VCaP (cell line): ENCODE measurements at regions not wholly inside any gene's neighbourhood (a gene's known extent, or its start where the extent isn't known, plus 50 kb on each side); places are given as distances from the start of the nearest gene placed in this dataset.

ENCODE experiments used
- H3K27ac ChIP-seq: fragments of 450-650 bp; 2 replicates; pipeline ENCODE4 v1.5.1; 2017
- CTCF ChIP-seq: fragments of 450-650 bp; conservative IDR thresholded peaks from 2 replicates; pipeline ENCODE4 v1.5.1; 2017; ENCODE audit warnings: mild to moderate bottlenecking, moderate library complexity

GRCh38 chr1:25001125-25001915 is 71.2 kb upstream of the RUNX3 start:
- TF ChIP-seq CTCF, result no peak
- H3K27ac ChIP-seq, result no peak overlapping the region

GRCh38 chr1:24999906-25000305 is 69.8 kb upstream of the RUNX3 start:
- no peak overlapping the region for H3K27ac ChIP-seq
- TF ChIP-seq CTCF, result no peak

- no peak for TF ChIP-seq CTCF
- H3K27ac ChIP-seq, result no peak overlapping the region
Measured at GRCh38 chr1:24999426-24999825, 69.3 kb upstream of the RUNX3 start.

- no peak overlapping the region for H3K27ac ChIP-seq
- TF ChIP-seq CTCF, result no peak
Measured at GRCh38 chr1:24998563-24999245, 68.6 kb upstream of the RUNX3 start.

- no peak overlapping the region for H3K27ac ChIP-seq
- no peak for TF ChIP-seq CTCF
Measured at GRCh38 chr1:24996983-24997893, 67.2 kb upstream of the RUNX3 start.

- no peak for TF ChIP-seq CTCF
- no peak overlapping the region for H3K27ac ChIP-seq
Measured at GRCh38 chr1:24996456-24996855, 66.4 kb upstream of the RUNX3 start.

- no peak overlapping the region for H3K27ac ChIP-seq
- TF ChIP-seq CTCF, result no peak
Measured at GRCh38 chr1:24995661-24996060, 65.6 kb upstream of the RUNX3 start.
